ENCODE measurements at regions not wholly inside any gene's neighbourhood (a gene's known extent, or its start where the extent isn't known, plus 50 kb on each side); places are given as distances from the start of the nearest gene placed in this dataset.

GRCh38 chr13:22800526-22801401 lies 380.0 kb upstream of the SGCG start:
- no peak overlapping the region for H3K4me3 ChIP-seq
- ChIA-PET POLR2A (interaction anchor here (0.6 kb wide), 1 partner anchor 373 kb away, joined by 3 read pairs; no protein-coding TSS in a partner anchor), CTCF (ENCODE audit: low intra/inter-chr PET ratio) (interaction anchor here (0.7 to 1.4 kb wide), 3 partner anchors 219 to 375 kb away, joined by 3 to 7 read pairs (median 4); no protein-coding TSS in a partner anchor)
- FAIRE-seq: no peak
- H3K9me1 ChIP-seq (ENCODE audit: control insufficient read depth, insufficient read depth, low read length): no peaks in the 10 kb centered on the region
- BruUV-seq (replicated peaks): no TSS peak
- no peak overlapping the region for H3K9ac ChIP-seq (ENCODE audit: insufficient read depth in 1 of 2, low read depth in 2 of 2, low read length in 2 of 2)
- no peak for TF ChIP-seq NCOR1 (IDR thresholded peaks at IDR 0.05)
- no peak for TF ChIP-seq CEBPB (tag; IDR thresholded peaks at IDR 0.05)
- TF ChIP-seq TBP (optimal IDR thresholded peaks at IDR 0.05; ENCODE audit: low read depth, low read length): no peak
- no peak for TF ChIP-seq ZBTB49 (CRISPR knock-in tag; IDR thresholded peaks at IDR 0.05; ENCODE audit: borderline replicate concordance)
- TF ChIP-seq ZBTB9 (CRISPR knock-in tag; IDR thresholded peaks at IDR 0.05): no peak
- no peak for TF ChIP-seq NFE2L1 (tag; IDR thresholded peaks at IDR 0.05; ENCODE audit: borderline replicate concordance, low read depth)
- TF ChIP-seq BDP1 (IDR thresholded peaks at IDR 0.05; ENCODE audit: insufficient read depth, insufficient read length): no peak
- no peak for TF ChIP-seq CREB1 (IDR thresholded peaks at IDR 0.05)
- TF ChIP-seq CREB1 (CRISPR knock-in tag; IDR thresholded peaks at IDR 0.05): no peak
- no peak for TF ChIP-seq DIDO1 (tag; IDR thresholded peaks at IDR 0.05; ENCODE audit: low read depth)
- no peak for TF ChIP-seq HNRNPH1 (optimal IDR thresholded peaks at IDR 0.05; ENCODE audit: low read depth, low read length)
- TF ChIP-seq ASH1L (IDR thresholded peaks at IDR 0.05; ENCODE audit: borderline replicate concordance, low read depth, partially characterized antibody): no peak
- TF ChIP-seq FOXP1 (CRISPR knock-in tag; IDR thresholded peaks at IDR 0.05): no peak
- no peak for TF ChIP-seq THRA (IDR thresholded peaks at IDR 0.05)
- no peak for TF ChIP-seq SMARCA4 (IDR thresholded peaks at IDR 0.05)
- no peak for ATAC-seq
- no peaks in the 10 kb centered on the region; a peak in 1 of 5 replicates for H3K4me1 ChIP-seq (replicated peaks in 1 of 2; ENCODE audit: control insufficient read depth in 2 of 2, insufficient read depth in 2 of 2, low read length in 2 of 2)
- in situ Hi-C loops (cut with MboI) (loop anchor here (10.0 kb wide), 2 partner anchors 224 to 284 kb away; no protein-coding TSS in a partner anchor), intact Hi-C loops (cut with micrococcal nuclease) (loop anchor here (1.0 to 10.0 kb wide), 4 partner anchors 64 to 377 kb away; no protein-coding TSS in a partner anchor)
- no peaks in the 10 kb centered on the region for H3K79me2 ChIP-seq (ENCODE audit: control insufficient read depth, insufficient read depth, low read length)
- H2AFZ ChIP-seq (ENCODE audit: low read depth, low read length): peak overlapping the region; percentile 49; the same call in 1 of the 2 replicates
- H3K27ac ChIP-seq (ENCODE audit: extremely low read depth, low read depth, low read length): no peak overlapping the region
- no peak overlapping the region for H3K4me2 ChIP-seq (ENCODE audit: insufficient read depth, low read length)
- no peaks in the 10 kb centered on the region for H3K27me3 ChIP-seq (ENCODE audit: control insufficient read depth in 2 of 2, insufficient read depth in 2 of 2, low read length in 2 of 2)
- H3K9me3 ChIP-seq (replicated peaks; ENCODE audit: control insufficient read depth, insufficient read depth, low read depth, low read length): no peaks in the 10 kb centered on the region
- H3K36me3 ChIP-seq (ENCODE audit: control insufficient read depth, insufficient read depth, low read length): no peaks in the 10 kb centered on the region
- DNase-seq (ENCODE audit: extremely low read depth in 1 of 4, low spot score in 3 of 4): no peak
- WGBS (ENCODE audit: insufficient coverage, low coverage, missing lambda C conversion rate): 6% methylated on average over 5 of the region's 5 CpGs
- H4K20me1 ChIP-seq (replicated peaks; ENCODE audit: control insufficient read depth, insufficient read depth, low read length): no peaks in the 10 kb centered on the region
